Left lobe of liver (tissue), 2 donors: ENCODE measurements at regions not wholly inside any gene's neighbourhood (a gene's known extent, or its start where the extent isn't known, plus 50 kb on each side); places are given as distances from the start of the nearest gene placed in this dataset.

Experiments
- ATAC-seq: fragments of 200-7000 bp; cut with Tn5 transposase; one replicate; pipeline ENCODE4 v1.9.1; 2020; ENCODE audit warnings: mild to moderate bottlenecking, moderate library complexity
- DNase-seq: peaks from one replicate; pipeline ENCODE4 v3.0.0-alpha.2; 2020; ENCODE audit warnings: low spot score
- donor health status: DM: no; HTN: no; CAD: no; lungs with moderate emphysema.
- donor health status: DM: no; HTN: yes; CAD: no.

- DNase-seq, result no peak
Observed at GRCh38 chr21:41037212-41037611, 130.7 kb upstream of the BACE2 start.

GRCh38 chr21:41037936-41038335, 130.0 kb upstream of the BACE2 start:
- no peak for DNase-seq
- ATAC-seq, result no peak

More at GRCh38 chr21:41037212-41037611, 130.7 kb upstream of the BACE2 start:
- ATAC-seq, result no peak

DNA sequence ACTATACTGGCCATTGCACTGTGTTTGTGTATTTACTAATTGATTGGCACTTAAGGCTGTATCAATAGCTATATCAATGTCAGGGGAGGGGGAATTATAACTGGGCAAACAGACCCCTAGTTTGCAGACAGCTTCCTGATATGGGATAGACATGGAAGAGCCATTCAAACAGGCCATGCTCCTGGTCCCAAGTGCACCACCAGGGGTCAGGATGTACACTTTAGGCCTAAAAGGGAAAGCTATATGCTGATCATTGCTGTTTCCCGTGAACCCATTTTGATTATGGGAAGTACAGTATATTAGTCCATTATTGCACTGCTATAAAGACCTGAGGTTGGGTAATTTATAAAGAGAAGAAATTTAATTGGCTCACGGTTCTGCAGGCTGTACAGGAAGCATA, 124.9 kb upstream of the BACE2 start:
- peak; percentile 26 for ATAC-seq
- DNase-seq, result no peak

DNA sequence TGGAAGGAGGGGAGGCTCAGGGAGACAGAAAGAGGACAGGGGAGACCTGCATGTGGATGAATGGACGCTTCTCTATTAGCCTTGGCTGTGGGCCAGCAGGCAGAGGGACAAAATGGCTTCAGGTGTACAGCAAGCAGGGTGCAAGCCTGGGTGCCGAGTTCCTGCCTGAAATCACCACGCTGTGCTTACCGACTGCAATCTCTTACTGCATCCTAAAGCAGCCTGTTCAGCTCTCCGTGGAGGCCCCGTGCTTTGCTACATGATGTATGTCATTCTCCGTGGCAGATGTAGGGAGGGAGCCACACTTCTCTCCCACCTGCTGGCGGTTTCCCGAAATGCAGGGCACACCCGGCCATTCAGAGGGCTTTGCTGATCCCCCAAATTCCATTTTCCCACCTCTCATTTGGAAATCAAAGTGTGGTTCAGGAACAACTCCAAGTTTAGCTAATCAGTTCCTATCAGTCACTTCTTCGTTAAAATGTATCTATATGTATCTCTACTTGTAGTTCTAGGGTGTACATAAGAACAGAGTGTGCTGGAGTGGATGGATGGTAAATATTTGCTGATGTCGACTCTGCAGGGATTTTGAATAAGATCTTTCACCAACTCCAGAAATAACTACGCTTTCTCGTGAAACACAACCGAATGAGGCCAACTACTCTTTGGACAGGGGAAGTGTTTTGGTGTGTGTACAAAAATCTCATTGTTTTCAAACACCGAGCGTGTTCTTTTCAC, 122.3 kb upstream of the BACE2 start:
- peak; percentile 29 for ATAC-seq

GRCh38 chr21:41048145-41048544, 119.8 kb upstream of the BACE2 start:
- no peak for DNase-seq
- no peak for ATAC-seq

More for the DNA sequence above, 122.3 kb upstream of the BACE2 start:
- DNase-seq, result no peak

DNA sequence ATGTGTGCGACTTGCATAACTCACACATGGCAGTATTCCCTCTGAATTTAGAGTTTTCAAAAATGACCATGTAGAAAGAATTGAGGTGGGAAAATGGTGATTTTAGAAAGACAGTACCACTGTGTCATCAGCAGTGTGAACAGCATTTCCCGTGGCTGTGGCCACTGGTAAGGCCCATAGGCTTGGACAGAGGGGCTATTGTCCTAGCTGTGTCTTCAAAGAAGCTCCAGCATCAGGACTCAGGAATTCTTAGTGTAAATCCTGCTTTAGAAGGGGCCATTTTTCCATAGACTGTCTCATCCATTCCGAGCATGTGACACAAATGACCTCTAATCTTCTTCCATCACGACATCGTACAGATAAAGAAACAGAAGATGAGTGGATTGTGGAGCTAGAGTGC, 119.3 kb upstream of the BACE2 start:
- DNase-seq, result no peak
- no peak for ATAC-seq

DNA sequence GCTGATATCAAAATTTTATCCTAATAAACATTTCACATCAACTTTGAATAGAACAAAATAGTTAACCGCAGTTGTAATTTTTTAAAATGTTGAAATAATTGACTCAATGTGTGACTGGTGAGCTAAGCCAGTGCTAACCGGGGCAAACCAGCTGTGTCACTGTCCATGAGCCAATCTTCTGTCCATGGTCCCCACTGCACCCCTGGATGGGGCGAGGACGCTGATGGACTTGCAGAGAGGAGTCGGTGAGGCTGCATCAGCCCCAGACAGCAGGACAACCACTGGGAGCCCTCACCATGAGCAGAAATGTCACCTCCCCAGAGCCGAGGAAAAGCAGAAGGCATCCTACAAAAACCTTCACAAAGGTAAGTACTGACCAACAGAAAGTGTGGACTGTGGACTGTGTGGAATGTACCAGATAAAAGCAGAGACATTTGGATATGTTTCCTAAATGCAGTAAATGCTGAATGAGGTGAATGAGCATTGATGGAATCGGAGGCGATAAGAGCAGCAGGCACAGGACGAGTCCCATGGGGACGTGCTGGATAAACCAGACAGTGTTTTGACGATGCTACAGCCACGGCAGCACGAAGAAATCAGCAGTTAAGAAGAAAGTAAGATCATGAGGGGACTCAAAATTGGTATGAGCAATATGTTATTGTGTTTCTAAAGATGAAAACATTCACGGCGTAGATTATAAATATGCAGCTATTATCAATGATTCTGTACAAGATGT, 115.0 kb upstream of the BACE2 start:
- DNase-seq (no peak), ATAC-seq (no peak)

DNA sequence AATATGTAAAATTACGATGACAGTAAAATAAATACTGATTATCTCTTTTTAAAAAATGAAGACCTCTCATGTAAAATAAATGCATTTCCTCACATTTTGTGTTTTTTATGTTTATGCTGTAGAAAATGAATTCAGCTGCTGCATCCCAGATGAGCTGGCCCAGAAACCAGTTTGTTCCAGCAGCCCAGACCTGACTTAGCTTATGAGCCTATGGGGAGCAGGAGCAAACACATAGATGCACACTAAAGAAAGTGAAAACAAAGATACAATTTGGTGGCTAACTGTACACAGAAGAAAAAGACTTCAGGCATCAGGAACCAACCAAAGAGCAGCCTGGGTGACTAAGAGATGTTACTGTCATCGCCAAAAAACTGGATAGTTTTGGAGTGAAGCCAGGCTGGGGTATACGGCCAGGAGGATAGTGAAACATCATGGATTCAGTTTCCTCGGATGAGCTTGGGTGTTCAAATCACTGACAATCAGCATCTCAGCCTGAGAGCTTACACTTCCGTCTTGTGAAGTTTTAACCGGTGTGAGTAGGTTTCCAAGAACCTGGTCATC, 113.9 kb upstream of the BACE2 start:
- ATAC-seq (no peak), DNase-seq (no peak)

GRCh38 chr21:41055266-41055665, 112.7 kb upstream of the BACE2 start:
- no peak for ATAC-seq
- no peak for DNase-seq

DNA sequence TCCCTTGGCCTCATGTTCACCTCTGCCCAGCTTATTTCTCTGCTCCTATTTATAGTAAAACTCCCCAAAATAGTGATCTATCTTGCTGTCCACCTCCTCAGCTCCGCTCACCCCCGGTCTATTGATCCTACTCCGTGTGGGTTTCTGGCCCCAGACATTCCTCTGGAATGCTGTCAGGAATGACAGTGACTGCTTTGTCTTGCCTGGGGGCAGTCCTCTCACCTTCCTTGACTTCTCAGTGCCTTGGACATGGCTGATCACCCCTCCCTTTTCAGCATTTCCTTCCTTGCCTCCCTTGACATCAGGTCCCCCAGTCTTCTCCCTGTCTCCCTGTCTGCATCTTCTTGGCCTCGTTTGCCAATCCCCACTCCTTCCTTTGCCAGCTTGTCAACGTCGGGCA, 108.1 kb upstream of the BACE2 start:
- no peak for DNase-seq
- no peak for ATAC-seq

GRCh38 chr21:41061701-41062100, 106.3 kb upstream of the BACE2 start:
- DNase-seq, result no peak
- no peak for ATAC-seq

GRCh38 chr21:41064334-41064791, 103.6 kb upstream of the BACE2 start:
- no peak for ATAC-seq
- no peak for DNase-seq

DNA sequence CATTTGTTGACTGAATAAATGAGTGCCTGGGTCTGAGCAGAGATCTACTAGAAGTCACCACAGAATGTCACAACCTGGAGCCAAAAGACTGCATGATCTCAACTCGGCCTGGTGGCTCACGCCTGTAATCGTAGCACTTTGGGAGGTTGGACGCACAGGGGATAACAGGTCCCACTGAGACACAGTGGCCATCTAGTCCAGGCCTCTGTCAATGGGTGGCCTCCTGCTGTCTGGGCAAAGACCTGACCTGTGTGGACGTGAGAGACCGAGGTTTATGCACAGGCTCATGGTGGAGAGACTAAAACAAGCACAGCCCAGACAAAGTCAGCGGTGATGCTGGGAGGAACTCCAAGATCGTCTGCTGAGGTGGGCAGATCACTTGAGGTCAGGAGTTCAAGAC, 103.0 kb upstream of the BACE2 start:
- DNase-seq (no peak), ATAC-seq (no peak)

DNA sequence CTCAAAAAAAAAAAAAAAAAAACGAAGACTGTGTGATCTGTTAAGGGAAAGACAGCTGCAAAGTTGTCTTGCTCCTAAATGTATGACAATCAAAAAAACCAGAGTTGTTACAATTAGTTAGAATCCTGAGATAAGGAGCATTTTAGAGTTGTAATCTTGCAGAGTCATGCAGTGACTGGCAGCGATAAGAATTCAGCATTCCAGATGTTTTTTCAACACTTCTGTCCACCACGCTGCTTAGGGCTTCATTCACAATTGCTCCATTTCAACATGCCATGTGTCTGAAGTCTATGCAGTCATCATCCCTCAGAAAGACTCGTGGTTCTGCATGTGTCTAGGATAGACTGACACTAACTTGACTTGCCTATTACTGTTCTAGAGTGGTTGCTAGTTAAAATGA, 102.4 kb upstream of the BACE2 start:
- DNase-seq, result no peak
- no peak for ATAC-seq

- ATAC-seq (no peak), DNase-seq (no peak)
Observed at GRCh38 chr21:41066086-41066938, 101.6 kb upstream of the BACE2 start.

- DNase-seq, result no peak
- ATAC-seq, result no peak
Observed at GRCh38 chr21:41067709-41068108, 100.3 kb upstream of the BACE2 start.

GRCh38 chr21:41068496-41068895, 99.5 kb upstream of the BACE2 start:
- DNase-seq, result no peak
- peak; percentile 14 for ATAC-seq

GRCh38 chr21:41068967-41069642, 98.9 kb upstream of the BACE2 start:
- peak; percentile 77 for DNase-seq
- ATAC-seq, result peak; percentile 98

- DNase-seq (no peak), ATAC-seq (no peak)
Observed at GRCh38 chr21:41070284-41070683, 97.7 kb upstream of the BACE2 start.
